C4-2B (cell line): ENCODE measurements at regions not wholly inside any gene's neighbourhood (a gene's known extent, or its start where the extent isn't known, plus 50 kb on each side); places are given as distances from the start of the nearest gene placed in this dataset.

Experiments
- H3K27ac ChIP-seq: fragments of 450-650 bp; 2 replicates; pipeline ENCODE4 v1.5.1; 2017
- CTCF ChIP-seq: fragments of 450-650 bp; conservative IDR thresholded peaks from 2 replicates; pipeline ENCODE4 v1.5.1; 2017; ENCODE audit warnings: mild to moderate bottlenecking
- ZFX ChIP-seq: fragments of 450-650 bp; IDR thresholded peaks from 2 replicates; pipeline ENCODE4 v1.6.1; 2017

DNA sequence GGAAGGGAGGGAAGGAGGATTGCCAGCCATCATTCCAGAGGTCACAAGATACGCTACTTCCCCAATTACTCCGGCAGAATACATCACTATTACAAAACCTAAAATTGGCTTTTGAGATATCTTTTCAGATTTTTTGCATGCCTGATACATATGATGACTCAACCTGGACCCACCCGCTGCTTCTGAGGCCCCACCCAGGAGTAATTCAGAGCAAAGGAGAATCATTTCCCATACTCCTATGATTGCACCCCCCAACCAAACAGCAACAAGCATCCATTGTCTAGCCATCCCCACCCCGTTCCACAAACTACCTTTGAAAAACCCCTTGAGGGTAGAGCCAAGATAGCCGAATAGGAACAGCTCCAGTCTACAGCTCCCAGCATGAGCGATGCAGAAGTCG, 163.5 kb upstream of the GJE1 start:
- TF ChIP-seq ZFX (no peak), CTCF (no peak)
- no peak overlapping the region for H3K27ac ChIP-seq

- no peak overlapping the region for H3K27ac ChIP-seq
- no peak for TF ChIP-seq ZFX
- no peak for TF ChIP-seq CTCF
Measured at GRCh38 chr6:141968632-141969031, 164.1 kb upstream of the GJE1 start.

DNA sequence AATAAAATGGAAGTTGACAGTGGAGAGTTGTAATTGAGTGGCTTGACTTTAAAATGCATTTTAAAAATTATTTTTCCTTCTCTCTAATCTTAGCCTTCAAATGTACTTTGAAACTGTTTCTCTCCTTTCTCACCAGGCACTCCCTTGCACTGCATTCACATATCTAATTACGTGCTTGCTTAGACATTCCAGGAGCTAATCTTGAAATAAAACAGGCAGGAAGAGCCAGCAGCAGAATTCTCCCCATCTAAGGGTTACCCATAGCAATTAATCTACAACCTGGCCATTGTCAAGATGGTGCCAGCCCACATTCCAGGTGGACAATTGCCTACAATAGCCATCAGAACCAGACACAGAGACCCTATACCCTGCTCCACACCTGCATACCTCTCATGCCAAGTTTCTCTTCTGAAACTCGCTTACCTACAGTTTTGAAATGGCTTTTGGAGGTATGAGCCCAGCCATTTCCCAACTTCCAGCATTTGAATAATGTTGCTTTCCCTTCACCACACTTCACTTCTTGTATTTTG, 167.6 kb upstream of the GJE1 start:
- no peak overlapping the region for H3K27ac ChIP-seq
- TF ChIP-seq CTCF (no peak), ZFX (no peak)

- no peak overlapping the region for H3K27ac ChIP-seq
- no peak for TF ChIP-seq CTCF
- no peak for TF ChIP-seq ZFX
Measured at GRCh38 chr6:141963543-141964295, 169.0 kb upstream of the GJE1 start.

- TF ChIP-seq CTCF (no peak), ZFX (no peak)
- H3K27ac ChIP-seq = no peak overlapping the region
Measured at GRCh38 chr6:141957271-141957670, 175.5 kb upstream of the GJE1 start.

GRCh38 chr6:141956868-141957267, 175.9 kb upstream of the GJE1 start:
- TF ChIP-seq CTCF (no peak), ZFX (no peak)
- no peak overlapping the region for H3K27ac ChIP-seq

GRCh38 chr6:141956046-141956761, 176.5 kb upstream of the GJE1 start:
- no peak overlapping the region for H3K27ac ChIP-seq
- TF ChIP-seq CTCF = no peak
- TF ChIP-seq ZFX = no peak
